ENCODE measurements at regions not wholly inside any gene's neighbourhood (a gene's known extent, or its start where the extent isn't known, plus 50 kb on each side); places are given as distances from the start of the nearest gene placed in this dataset.
A peak's percentile ranks its signal among the peaks of the same experiment; 100 is the strongest.

- ATAC-seq (no peak), DNase-seq (no peak)
- Mint-ChIP-seq H3K4me3 (no peak overlapping the region), H3K27ac (no peak overlapping the region), H3K27me3 (no peaks in the 10 kb centered on the region), H3K4me1 (no peaks in the 10 kb centered on the region), H3K36me3 (ENCODE audit: low read depth) (peaks cover 2% of the 10 kb centered on the region)
- H3K9me3 ChIP-seq (ENCODE audit: control insufficient read depth, low read length, poor library complexity, severe bottlenecking): no peaks in the 10 kb centered on the region
These were observed 80.2 kb upstream of the PPP2R5A start for GRCh38 chr1:212205006-212205405.

GRCh38 chr1:212205843-212206242, 79.4 kb upstream of the PPP2R5A start:
- Mint-ChIP-seq H3K27me3 (no peaks in the 10 kb centered on the region), H3K27ac (no peak overlapping the region), H3K4me3 (no peak overlapping the region)

GRCh38 chr1:212207118-212207517, 78.1 kb upstream of the PPP2R5A start:
- no peak for ATAC-seq
- H3K27me3 Mint-ChIP-seq: no peaks in the 10 kb centered on the region
- no peak for DNase-seq
- no peak overlapping the region for H3K4me3 Mint-ChIP-seq
- H3K4me1 Mint-ChIP-seq: no peaks in the 10 kb centered on the region
- peaks cover 2% of the 10 kb centered on the region for H3K36me3 Mint-ChIP-seq (ENCODE audit: low read depth)
- H3K9me3 ChIP-seq (ENCODE audit: control insufficient read depth, low read length, poor library complexity, severe bottlenecking): no peaks in the 10 kb centered on the region
- no peak overlapping the region for H3K27ac Mint-ChIP-seq

More at GRCh38 chr1:212205843-212206242, 79.4 kb upstream of the PPP2R5A start:
- H3K4me1 Mint-ChIP-seq: no peaks in the 10 kb centered on the region
- no peak for DNase-seq
- H3K36me3 Mint-ChIP-seq (ENCODE audit: low read depth): peaks cover 2% of the 10 kb centered on the region
- no peaks in the 10 kb centered on the region for H3K9me3 ChIP-seq (ENCODE audit: control insufficient read depth, low read length, poor library complexity, severe bottlenecking)
- no peak for ATAC-seq

GRCh38 chr1:212207822-212208520, 77.2 kb upstream of the PPP2R5A start:
- peaks cover 3% of the 10 kb centered on the region for H3K27me3 Mint-ChIP-seq
- H3K4me3 Mint-ChIP-seq: no peak overlapping the region
- H3K36me3 Mint-ChIP-seq (ENCODE audit: low read depth): peaks cover under 1% of the 10 kb centered on the region
- H3K4me1 Mint-ChIP-seq: no peaks in the 10 kb centered on the region
- H3K9me3 ChIP-seq (ENCODE audit: control insufficient read depth, low read length, poor library complexity, severe bottlenecking): no peaks in the 10 kb centered on the region
- DNase-seq: no peak
- no peak for ATAC-seq
- no peak overlapping the region for H3K27ac Mint-ChIP-seq

- Mint-ChIP-seq H3K27me3 (peaks cover 4% of the 10 kb centered on the region), H3K4me3 (no peak overlapping the region), H3K4me1 (peaks cover under 1% of the 10 kb centered on the region), H3K27ac (peak overlapping the region; percentile 47), H3K36me3 (ENCODE audit: low read depth) (no peaks in the 10 kb centered on the region)
- no peaks in the 10 kb centered on the region for H3K9me3 ChIP-seq (ENCODE audit: control insufficient read depth, low read length, poor library complexity, severe bottlenecking)
- no peak for ATAC-seq
- no peak for DNase-seq
These were observed 76.1 kb upstream of the PPP2R5A start for GRCh38 chr1:212208978-212209644.

- no peak overlapping the region for H3K27ac Mint-ChIP-seq
- no peak overlapping the region for H3K4me3 Mint-ChIP-seq
- H3K27me3 Mint-ChIP-seq: peaks cover 4% of the 10 kb centered on the region
- H3K36me3 Mint-ChIP-seq (ENCODE audit: low read depth): no peaks in the 10 kb centered on the region
- H3K9me3 ChIP-seq (ENCODE audit: control insufficient read depth, low read length, poor library complexity, severe bottlenecking): no peaks in the 10 kb centered on the region
- peaks cover 5% of the 10 kb centered on the region for H3K4me1 Mint-ChIP-seq
- ATAC-seq: no peak
- no peak for DNase-seq
These were observed 73.8 kb upstream of the PPP2R5A start for GRCh38 chr1:212211371-212211770.

- Mint-ChIP-seq H3K27me3 (peaks cover 4% of the 10 kb centered on the region), H3K4me1 (peaks cover 5% of the 10 kb centered on the region), H3K27ac (no peak overlapping the region), H3K4me3 (no peak overlapping the region), H3K36me3 (ENCODE audit: low read depth) (no peaks in the 10 kb centered on the region)
- H3K9me3 ChIP-seq (ENCODE audit: control insufficient read depth, low read length, poor library complexity, severe bottlenecking): no peaks in the 10 kb centered on the region
- ATAC-seq (no peak), DNase-seq (no peak)
These were observed 72.9 kb upstream of the PPP2R5A start for GRCh38 chr1:212212343-212212742.

- Mint-ChIP-seq H3K4me1 (peaks cover 5% of the 10 kb centered on the region), H3K36me3 (ENCODE audit: low read depth) (no peaks in the 10 kb centered on the region), H3K27ac (no peak overlapping the region), H3K27me3 (peaks cover 4% of the 10 kb centered on the region), H3K4me3 (no peak overlapping the region)
- no peaks in the 10 kb centered on the region for H3K9me3 ChIP-seq (ENCODE audit: control insufficient read depth, low read length, poor library complexity, severe bottlenecking)
- no peak for DNase-seq
- ATAC-seq: no peak
These were observed 72.3 kb upstream of the PPP2R5A start for GRCh38 chr1:212212906-212213305.

- no peak for ATAC-seq
- H3K4me1 Mint-ChIP-seq: peaks cover 10% of the 10 kb centered on the region
- DNase-seq: no peak
- H3K36me3 Mint-ChIP-seq (ENCODE audit: low read depth): no peaks in the 10 kb centered on the region
- peaks cover 4% of the 10 kb centered on the region for H3K27me3 Mint-ChIP-seq
- H3K4me3 Mint-ChIP-seq: no peak overlapping the region
- no peaks in the 10 kb centered on the region for H3K9me3 ChIP-seq (ENCODE audit: control insufficient read depth, low read length, poor library complexity, severe bottlenecking)
- H3K27ac Mint-ChIP-seq: no peak overlapping the region
These were observed 71.4 kb upstream of the PPP2R5A start for GRCh38 chr1:212213784-212214183.

- peaks cover 13% of the 10 kb centered on the region for H3K4me1 Mint-ChIP-seq
- no peaks in the 10 kb centered on the region for H3K36me3 Mint-ChIP-seq (ENCODE audit: low read depth)
- ATAC-seq (no peak), DNase-seq (no peak)
- H3K27ac Mint-ChIP-seq: no peak overlapping the region
- H3K9me3 ChIP-seq (ENCODE audit: control insufficient read depth, low read length, poor library complexity, severe bottlenecking): no peaks in the 10 kb centered on the region
- no peak overlapping the region for H3K4me3 Mint-ChIP-seq
- H3K27me3 Mint-ChIP-seq: peaks cover 4% of the 10 kb centered on the region
These were observed 70.9 kb upstream of the PPP2R5A start for GRCh38 chr1:212214325-212214724.

- DNase-seq (no peak), ATAC-seq (no peak)
- peaks cover 13% of the 10 kb centered on the region for H3K4me1 Mint-ChIP-seq
- H3K36me3 Mint-ChIP-seq (ENCODE audit: low read depth): no peaks in the 10 kb centered on the region
- H3K9me3 ChIP-seq (ENCODE audit: control insufficient read depth, low read length, poor library complexity, severe bottlenecking): no peaks in the 10 kb centered on the region
- peaks cover 4% of the 10 kb centered on the region for H3K27me3 Mint-ChIP-seq
- no peak overlapping the region for H3K4me3 Mint-ChIP-seq
- no peak overlapping the region for H3K27ac Mint-ChIP-seq
These were observed 69.3 kb upstream of the PPP2R5A start for GRCh38 chr1:212215910-212216309.

- Mint-ChIP-seq H3K27me3 (peaks cover 4% of the 10 kb centered on the region), H3K4me3 (no peak overlapping the region), H3K27ac (peak overlapping the region; percentile 0), H3K36me3 (ENCODE audit: low read depth) (no peaks in the 10 kb centered on the region), H3K4me1 (peaks cover 13% of the 10 kb centered on the region)
- no peaks in the 10 kb centered on the region for H3K9me3 ChIP-seq (ENCODE audit: control insufficient read depth, low read length, poor library complexity, severe bottlenecking)
- DNase-seq (no peak), ATAC-seq (no peak)
These were observed 67.6 kb upstream of the PPP2R5A start for GRCh38 chr1:212217633-212218032.

- DNase-seq (no peak), ATAC-seq (no peak)
- no peaks in the 10 kb centered on the region for H3K9me3 ChIP-seq (ENCODE audit: control insufficient read depth, low read length, poor library complexity, severe bottlenecking)
- Mint-ChIP-seq H3K4me1 (peaks cover 13% of the 10 kb centered on the region), H3K27me3 (peaks cover under 1% of the 10 kb centered on the region), H3K4me3 (no peak overlapping the region), H3K36me3 (ENCODE audit: low read depth) (no peaks in the 10 kb centered on the region), H3K27ac (peak overlapping the region; percentile 0)
These were observed 67.1 kb upstream of the PPP2R5A start for GRCh38 chr1:212218065-212218464.

- Mint-ChIP-seq H3K27ac (peak overlapping the region; percentile 41), H3K4me1 (peaks cover 14% of the 10 kb centered on the region), H3K36me3 (ENCODE audit: low read depth) (no peaks in the 10 kb centered on the region), H3K4me3 (no peak overlapping the region), H3K27me3 (no peaks in the 10 kb centered on the region)
- ATAC-seq: no peak
- H3K9me3 ChIP-seq (ENCODE audit: control insufficient read depth, low read length, poor library complexity, severe bottlenecking): no peaks in the 10 kb centered on the region
- no peak for DNase-seq
These were observed 66.3 kb upstream of the PPP2R5A start for GRCh38 chr1:212218911-212219310.

All from T-helper 17 cell (primary cell).